H9 (cell line): ENCODE measurements at regions not wholly inside any gene's neighbourhood (a gene's known extent, or its start where the extent isn't known, plus 50 kb on each side); places are given as distances from the start of the nearest gene placed in this dataset.

ENCODE experiments used
- DNase-seq: peaks from one replicate; pipeline ENCODE4 v3.0.0-alpha.2; 2017
- H2AFZ ChIP-seq: one replicate; pipeline ENCODE4 v1.6.1; 2013; ENCODE audit warnings: mild to moderate bottlenecking, low read length, control low read depth, moderate library complexity
- H2AK5ac ChIP-seq: 2 replicates; pipeline ENCODE4 v1.6.1; 2013; ENCODE audit warnings: low read length, control low read depth, mixed read lengths; ENCODE audit not compliant: insufficient read length
- H2BK120ac ChIP-seq: one replicate; pipeline ENCODE4 v1.6.1; 2013; ENCODE audit warnings: low read depth, mild to moderate bottlenecking, low read length, control low read depth, inconsistent platforms; ENCODE audit not compliant: poor library complexity, severe bottlenecking
- H2BK12ac ChIP-seq: 2 replicates; pipeline ENCODE4 v1.6.1; 2013; ENCODE audit warnings: low read length, control low read depth, mixed read lengths, low read depth; ENCODE audit not compliant: insufficient read length
- H2BK15ac ChIP-seq: 2 replicates; pipeline ENCODE4 v1.6.1; 2013; ENCODE audit warnings: low read depth, low read length, control low read depth
- H2BK20ac ChIP-seq: one replicate; pipeline ENCODE4 v1.6.1; 2013; ENCODE audit warnings: low read depth, mild to moderate bottlenecking, low read length, control low read depth, inconsistent platforms; ENCODE audit not compliant: poor library complexity, severe bottlenecking
- H2BK5ac ChIP-seq: 2 replicates; pipeline ENCODE4 v1.6.1; 2013; ENCODE audit warnings: low read length, control low read depth, mixed read lengths; ENCODE audit not compliant: insufficient read length
- H3K14ac ChIP-seq: 2 replicates; pipeline ENCODE4 v1.6.1; 2013; ENCODE audit warnings: low read length, control low read depth; ENCODE audit not compliant: insufficient read depth
- H3K18ac ChIP-seq: 2 replicates; pipeline ENCODE4 v1.6.1; 2013; ENCODE audit warnings: low read depth, mild to moderate bottlenecking, mixed read lengths, low read length, control low read depth; ENCODE audit not compliant: insufficient read length
- H3K23ac ChIP-seq: 2 replicates; pipeline ENCODE4 v1.6.1; 2013; ENCODE audit warnings: low read length, control low read depth, mixed read lengths, low read depth; ENCODE audit not compliant: insufficient read length
- H3K23me2 ChIP-seq: 2 replicates; pipeline ENCODE4 v1.6.1; 2013; ENCODE audit warnings: low read depth, mild to moderate bottlenecking, mixed read lengths, low read length, control low read depth; ENCODE audit not compliant: insufficient read length, poor library complexity, severe bottlenecking
- H3K27ac ChIP-seq: 2 replicates; pipeline ENCODE4 v1.5.1; 2013; ENCODE audit warnings: low read length, control low read depth, mixed read lengths, low read depth; ENCODE audit not compliant: insufficient read length
- H3K27me3 ChIP-seq: 2 replicates; pipeline ENCODE4 v1.6.1; 2013; ENCODE audit warnings: low read length, control low read depth, inconsistent platforms; ENCODE audit not compliant: insufficient read depth
- H3K4ac ChIP-seq: 2 replicates; pipeline ENCODE4 v1.6.1; 2013; ENCODE audit warnings: low read depth, mild to moderate bottlenecking, control low read depth, inconsistent platforms, low read length, moderate library complexity
- H3K4me1 ChIP-seq: 2 replicates; pipeline ENCODE4 v1.6.1; 2013; ENCODE audit warnings: low read length, control low read depth, inconsistent platforms; ENCODE audit not compliant: insufficient read depth
- H3K4me2 ChIP-seq: 2 replicates; pipeline ENCODE4 v1.6.1; 2013; ENCODE audit warnings: low read length, control low read depth, mixed read lengths; ENCODE audit not compliant: insufficient read length, insufficient read depth
- H3K56ac ChIP-seq: 2 replicates; pipeline ENCODE4 v1.6.1; 2013; ENCODE audit warnings: low read depth, mild to moderate bottlenecking, mixed read lengths, low read length, control low read depth; ENCODE audit not compliant: insufficient read length
- H3K79me1 ChIP-seq: 2 replicates; pipeline ENCODE4 v1.6.1; 2013; ENCODE audit warnings: low read depth, mild to moderate bottlenecking, moderate library complexity, low read length, control low read depth, inconsistent platforms; ENCODE audit not compliant: insufficient read depth, poor library complexity, severe bottlenecking
- H3K79me2 ChIP-seq: 2 replicates; pipeline ENCODE4 v1.6.1; 2013; ENCODE audit warnings: low read length, control low read depth, inconsistent platforms; ENCODE audit not compliant: insufficient read depth
- H3K9ac ChIP-seq: 2 replicates; pipeline ENCODE4 v1.6.1; 2013; ENCODE audit warnings: low read length, control low read depth, mixed read lengths; ENCODE audit not compliant: insufficient read length; ENCODE audit errors: extremely low read depth
- H3K9me3 ChIP-seq: one replicate; pipeline ENCODE4 v1.6.1; 2013; ENCODE audit warnings: low read depth, low read length, inconsistent platforms; ENCODE audit not compliant: control insufficient read depth
- H3T11ph ChIP-seq: one replicate; pipeline ENCODE4 v1.6.1; 2013; ENCODE audit warnings: mild to moderate bottlenecking, low read length, control low read depth, inconsistent platforms
- H4K20me1 ChIP-seq: one replicate; pipeline ENCODE4 v1.6.1; 2013; ENCODE audit not compliant: control insufficient read depth, insufficient read length, insufficient read depth
- H4K5ac ChIP-seq: 2 replicates; pipeline ENCODE4 v1.6.1; 2013; ENCODE audit warnings: low read depth, mild to moderate bottlenecking, mixed read lengths, low read length, control low read depth; ENCODE audit not compliant: insufficient read length
- H4K8ac ChIP-seq: replicated peaks from 2 replicates; pipeline ENCODE4 v1.6.1; 2013; ENCODE audit warnings: low read length, control low read depth, mixed read lengths, low read depth; ENCODE audit not compliant: insufficient read length
- H4K91ac ChIP-seq: 2 replicates; pipeline ENCODE4 v1.6.1; 2013; ENCODE audit warnings: low read depth, mild to moderate bottlenecking, moderate library complexity, mixed read lengths, low read length, control low read depth; ENCODE audit not compliant: insufficient read length
- H3K27ac Mint-ChIP-seq, 3 experiments: 2 replicates in 2 of 3; 3 replicates in 1 of 3; pipeline ENCODE4 v1.8.0; 2020 to 2021; ENCODE audit warnings: mixed read lengths in 3 of 3, mild to moderate bottlenecking in 1 of 3, moderate library complexity in 1 of 3
- H3K27me3 Mint-ChIP-seq: 2 replicates; pipeline ENCODE4 v1.8.0; 2021; ENCODE audit warnings: low read depth, mild to moderate bottlenecking, moderate library complexity, mixed read lengths
- H3K36me3 Mint-ChIP-seq, 3 experiments: 2 replicates in 2 of 3; 3 replicates in 1 of 3; pipeline ENCODE4 v1.8.0; 2020 to 2021; ENCODE audit warnings: low read depth in 3 of 3, mixed read lengths in 3 of 3; ENCODE audit not compliant: insufficient read depth in 1 of 3
- H3K4me1 Mint-ChIP-seq, 2 experiments: 2 replicates each; pipeline ENCODE4 v1.8.0; 2020; ENCODE audit warnings: mixed read lengths in 2 of 2
- H3K4me3 Mint-ChIP-seq, 2 experiments: 2 replicates in 1 of 2; 3 replicates in 1 of 2; pipeline ENCODE4 v1.8.0; 2020 to 2021; ENCODE audit warnings: mild to moderate bottlenecking in 2 of 2, mixed read lengths in 2 of 2, moderate library complexity in 1 of 2
- H3K9me3 Mint-ChIP-seq, 2 experiments: 2 replicates in 1 of 2; 3 replicates in 1 of 2; pipeline ENCODE4 v1.8.0; 2020; ENCODE audit warnings: mild to moderate bottlenecking in 2 of 2, mixed read lengths in 2 of 2, moderate library complexity in 1 of 2
- CTCF ChIP-seq: fragments of 200-600 bp; sonication (generic); conservative IDR thresholded peaks from 3 replicates; pipeline ENCODE4 v1.8.0; 2021; ENCODE audit warnings: antibody characterized with exemption, mild to moderate bottlenecking
- WGBS: extraction: QIAGEN DNeasy Blood & Tissue Kit; methylation state at CpG from one replicate; pipeline ENCODE4 v1.1.7; 2013; ENCODE audit warnings: missing lambda C conversion rate, low lambda C conversion rate, mixed read lengths; ENCODE audit not compliant: insufficient read length; ENCODE audit errors: extremely low coverage; 5-methylcytosine and 5-hydroxymethylcytosine counted together

DNA sequence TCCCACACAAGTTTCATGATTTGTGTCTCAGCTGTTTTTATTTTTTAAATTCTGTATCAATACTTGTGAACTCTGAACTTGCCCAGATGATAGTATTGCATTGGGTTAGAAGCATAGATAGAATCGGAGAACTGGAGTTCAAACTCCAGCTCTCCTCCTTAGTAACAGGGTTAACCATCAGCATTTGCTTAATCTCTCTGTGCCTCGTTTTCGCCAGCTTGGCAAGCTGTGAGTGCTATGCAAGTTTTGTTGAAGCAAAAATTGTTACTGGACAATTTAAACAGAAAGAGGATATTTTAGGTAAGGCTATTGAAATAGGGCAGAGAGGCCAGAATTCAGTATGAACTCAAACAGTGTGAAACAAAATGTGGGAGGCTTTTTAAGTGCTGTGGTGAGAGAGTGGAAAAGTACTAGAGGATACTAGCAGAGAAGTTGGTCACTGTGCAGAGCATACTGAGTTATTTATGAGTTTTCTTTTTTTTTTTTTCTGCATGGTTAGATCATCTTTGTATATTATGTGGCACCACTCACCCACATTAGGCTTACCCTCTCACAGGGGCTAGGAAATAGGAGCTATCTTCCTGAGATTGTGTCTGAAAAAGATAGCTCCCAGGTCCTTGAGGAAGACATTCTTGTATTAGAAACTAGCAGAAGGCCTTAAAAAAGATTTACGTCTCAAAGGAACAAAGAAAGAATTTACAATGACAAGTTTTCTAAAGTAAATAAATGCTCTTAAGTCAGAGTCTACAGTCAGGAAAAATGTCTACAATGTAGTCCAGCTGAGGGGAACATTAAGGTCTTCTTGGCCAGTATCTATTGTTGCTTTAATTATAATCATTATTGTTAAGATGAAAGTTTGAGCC, 1126.6 kb downstream of the FAT4 start:
- Histone ChIP-seq H2BK120ac (no peak overlapping the region), H3K9ac (no peak overlapping the region), H3K79me2 (no peaks in the 10 kb centered on the region), H3K4ac (no peak overlapping the region), H2BK15ac (no peak overlapping the region), H3K79me1 (no peaks in the 10 kb centered on the region), H3T11ph (no peak overlapping the region), H3K18ac (no peak overlapping the region), H2BK12ac (no peak overlapping the region), H3K4me1 (peaks cover 6% of the 10 kb centered on the region), H4K5ac (no peak overlapping the region), H3K56ac (no peak overlapping the region), H4K91ac (no peak overlapping the region), H2AK5ac (no peak overlapping the region), H3K4me2 (no peak overlapping the region), H2BK20ac (no peak overlapping the region), H3K14ac (no peak overlapping the region), H3K23ac (no peak overlapping the region), H4K20me1 (no peaks in the 10 kb centered on the region), H3K27me3 (no peaks in the 10 kb centered on the region), H2AFZ (no peak overlapping the region), H4K8ac (no peak overlapping the region), H3K9me3 (no peaks in the 10 kb centered on the region), H3K23me2 (no peaks in the 10 kb centered on the region), H2BK5ac (no peak overlapping the region), H3K27ac (no peak overlapping the region)
- no peaks in the 10 kb centered on the region for H3K9me3 Mint-ChIP-seq
- no peaks in the 10 kb centered on the region for H3K27me3 Mint-ChIP-seq
- TF ChIP-seq CTCF = no peak
- H3K27ac Mint-ChIP-seq = no peak overlapping the region; a peak in 1 of 7 replicates
- no peaks in the 10 kb centered on the region for H3K36me3 Mint-ChIP-seq
- H3K4me1 Mint-ChIP-seq = peaks cover 25 to 32% of the 10 kb centered on the region in 2 experiments
- H3K4me3 Mint-ChIP-seq = no peak overlapping the region
- WGBS = no CpG with 5 or more reads among the region's 4 CpGs
- DNase-seq = no peak
